ENCODE measurements at regions not wholly inside any gene's neighbourhood (a gene's known extent, or its start where the extent isn't known, plus 50 kb on each side); places are given as distances from the start of the nearest gene placed in this dataset.
"Not testable (repeated sequence)": the region's sequence is repeated elsewhere in the genome, so short reads cannot be mapped to it uniquely, and the experiment has no call there.

DNA sequence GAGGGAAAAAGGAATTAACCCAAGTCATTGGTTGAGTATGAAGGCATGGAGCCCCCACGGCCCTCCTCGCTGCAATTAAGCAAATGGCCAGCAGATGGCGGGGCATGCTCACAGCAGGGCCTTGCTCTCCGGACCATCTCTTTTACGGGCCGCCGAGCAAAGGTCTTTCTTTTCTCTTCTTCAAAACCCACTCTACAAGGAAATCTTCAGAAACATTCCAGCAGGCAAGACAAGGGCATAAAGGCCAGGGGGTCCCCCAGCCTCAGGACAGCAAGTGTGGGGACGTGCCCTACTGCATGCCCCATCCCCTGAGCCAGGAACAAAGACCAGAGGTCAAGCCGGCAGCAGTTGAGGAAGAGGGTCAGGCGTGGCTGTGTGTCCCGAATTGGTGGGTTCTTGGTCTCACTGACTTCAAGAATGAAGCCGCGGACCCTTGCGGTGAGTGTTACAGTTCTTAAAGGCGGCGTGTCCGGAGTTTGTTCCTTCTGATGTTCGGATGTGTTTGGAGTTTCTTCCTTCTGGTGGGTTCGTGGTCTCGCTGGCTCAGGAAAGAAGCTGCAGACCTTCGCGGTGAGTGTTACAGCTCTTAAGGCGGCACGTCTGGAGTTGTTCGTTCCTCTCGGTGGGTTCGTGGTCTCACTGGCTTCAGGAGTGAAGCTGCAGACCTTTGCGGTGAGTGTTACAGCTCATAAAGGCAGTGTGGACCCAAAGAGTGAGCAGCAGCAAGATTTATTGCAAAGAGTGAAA lies 59.6 kb upstream of the TOP1 start:
- DNase-seq: peak; percentile 88
- H3K9me3 Mint-ChIP-seq (ENCODE audit: insufficient read depth); H3K9me3 ChIP-seq (ENCODE audit: control extremely low read depth in 1 of 3, control insufficient read depth in 2 of 3, insufficient read depth in 1 of 3, low read length in 2 of 3); H3K27me3 ChIP-seq (replicated peaks in 1 of 4; ENCODE audit: control extremely low read depth in 1 of 4, control insufficient read depth in 3 of 4, insufficient read depth in 4 of 4, low read length in 3 of 4); POLR2A ChIA-PET; H3K27me3 Mint-ChIP-seq; H3K27ac ChIP-seq (ENCODE audit: low read length in 2 of 2); H3K79me2 ChIP-seq (ENCODE audit: control insufficient read depth, insufficient read depth, low read length); H3K36me3 ChIP-seq (replicated peaks in 1 of 2; ENCODE audit: control extremely low read depth in 1 of 2, control insufficient read depth in 1 of 2, extremely low read depth in 1 of 2, insufficient read depth in 2 of 2, low read length in 1 of 2); H3K4me1 ChIP-seq (ENCODE audit: control insufficient read depth in 2 of 2, insufficient read depth in 2 of 2, low read length in 2 of 2); H4K20me1 ChIP-seq (ENCODE audit: control insufficient read depth, insufficient read depth, low read length, poor library complexity, severe bottlenecking): not testable (repeated sequence)
- Histone ChIP-seq H3K4me2 (replicated peaks; ENCODE audit: low read depth, low read length, poor library complexity, severe bottlenecking) (peak overlapping the region; percentile 77), H3K4me3 (ENCODE audit: control extremely low read depth in 1 of 5, extremely low read depth in 1 of 5, insufficient read depth in 1 of 5, low read depth in 2 of 5, low read length in 4 of 5) (peak overlapping the region; percentile 35 to 71 (median 59)), H3K9ac (ENCODE audit: low read length) (peak overlapping the region; percentile 54), H2AFZ (ENCODE audit: insufficient read depth, low read depth, low read length, poor library complexity, severe bottlenecking) (peak overlapping the region; percentile 78)
- 2% methylated on average over 12 of the region's 28 CpGs for WGBS (ENCODE audit: insufficient coverage)
- peak overlapping the region; percentile 64 for H3K27ac Mint-ChIP-seq
- intact Hi-C loops (cut with micrococcal nuclease): loop anchor here (1.0 to 5.0 kb wide), 8 partner anchors 22 to 371 kb away; partner anchors contain the start of genes LPIN3 and TOP1
- CTCF ChIA-PET: interaction anchor here (0.6 to 7.0 kb wide), 47 partner anchors 9 to 372 kb away, joined by 3 to 204 read pairs (median 5); partner anchors contain the start of genes LPIN3 and TOP1
- peaks cover 12% of the 10 kb centered on the region for H3K4me1 Mint-ChIP-seq
- TF ChIP-seq CTCF (IDR thresholded peaks at IDR 0.05): peak; percentile 97
- ATAC-seq (ENCODE audit: low read depth): peak; percentile 91
- peak overlapping the region; percentile 88 for H3K4me3 Mint-ChIP-seq

- H3K4me1 Mint-ChIP-seq: peaks cover 12% of the 10 kb centered on the region
- Histone ChIP-seq H3K36me3 (replicated peaks in 1 of 2; ENCODE audit: control extremely low read depth in 1 of 2, control insufficient read depth in 1 of 2, extremely low read depth in 1 of 2, insufficient read depth in 2 of 2, low read length in 1 of 2) (no peaks in the 10 kb centered on the region), H3K9ac (ENCODE audit: low read length) (no peak overlapping the region), H2AFZ (ENCODE audit: insufficient read depth, low read depth, low read length, poor library complexity, severe bottlenecking) (no peak overlapping the region), H3K27ac (ENCODE audit: low read length in 2 of 2) (no peak overlapping the region), H3K4me2 (replicated peaks; ENCODE audit: low read depth, low read length, poor library complexity, severe bottlenecking) (no peak overlapping the region), H4K20me1 (ENCODE audit: control insufficient read depth, insufficient read depth, low read length, poor library complexity, severe bottlenecking) (no peaks in the 10 kb centered on the region), H3K4me3 (ENCODE audit: control extremely low read depth in 1 of 5, extremely low read depth in 1 of 5, insufficient read depth in 1 of 5, low read depth in 2 of 5, low read length in 4 of 5) (no peak overlapping the region), H3K27me3 (replicated peaks in 1 of 4; ENCODE audit: control extremely low read depth in 1 of 4, control insufficient read depth in 3 of 4, insufficient read depth in 4 of 4, low read length in 3 of 4) (peaks cover 0 to 5% (median 2%) of the 10 kb centered on the region in 4 experiments), H3K79me2 (ENCODE audit: control insufficient read depth, insufficient read depth, low read length) (no peaks in the 10 kb centered on the region), H3K4me1 (ENCODE audit: control insufficient read depth in 2 of 2, insufficient read depth in 2 of 2, low read length in 2 of 2) (peaks cover 0 to 9% of the 10 kb centered on the region in 2 donors), H3K9me3 (ENCODE audit: control extremely low read depth in 1 of 3, control insufficient read depth in 2 of 3, insufficient read depth in 1 of 3, low read length in 2 of 3) (no peaks in the 10 kb centered on the region)
- WGBS (ENCODE audit: insufficient coverage): 96% methylated on average over 6 of the region's 6 CpGs
- H3K27me3 Mint-ChIP-seq: peaks cover 5% of the 10 kb centered on the region
- H3K4me3 Mint-ChIP-seq: no peak overlapping the region
- no peak for TF ChIP-seq EZH2 (IDR thresholded peaks at IDR 0.05; ENCODE audit: borderline replicate concordance, insufficient read depth, low read depth, low read length, poor library complexity, severe bottlenecking)
- TF ChIP-seq CTCF (IDR thresholded peaks at IDR 0.05): no peak
- intact Hi-C loops (cut with micrococcal nuclease): no loop called here
- ATAC-seq (ENCODE audit: low read depth): no peak
- POLR2A ChIA-PET: no interaction called here
- CTCF ChIA-PET: interaction anchor here (1.4 to 7.0 kb wide), 12 partner anchors 14 to 127 kb away, joined by 7 to 204 read pairs (median 26); no protein-coding TSS in a partner anchor
- H3K27ac Mint-ChIP-seq: no peak overlapping the region
- H3K9me3 Mint-ChIP-seq (ENCODE audit: insufficient read depth): no peaks in the 10 kb centered on the region
- DNase-seq: no peak
These were observed 58.4 kb upstream of the TOP1 start for GRCh38 chr20:40970218-40970617.

Measured in B cell (primary cell).